GM18507 (cell line): ENCODE measurements at regions not wholly inside any gene's neighbourhood (a gene's known extent, or its start where the extent isn't known, plus 50 kb on each side); places are given as distances from the start of the nearest gene placed in this dataset.
A peak's percentile ranks its signal among the peaks of the same experiment; 100 is the strongest.

Experiments used
- DNase-seq: peaks from one replicate; pipeline ENCODE4 v3.0.0; 2011; ENCODE audit warnings: low read depth; ENCODE audit not compliant: insufficient read length; ENCODE audit errors: extremely low spot score
- FAIRE-seq: peaks from 2 replicates; lab custom pipeline; 2011; peaks lifted over from hg19 to GRCh38; lab: Jason Lieb, UNC

- FAIRE-seq: no peak
- DNase-seq: no peak
Measured at GRCh38 chr5:114191441-114191840, 170.4 kb upstream of the KCNN2 start.

DNA sequence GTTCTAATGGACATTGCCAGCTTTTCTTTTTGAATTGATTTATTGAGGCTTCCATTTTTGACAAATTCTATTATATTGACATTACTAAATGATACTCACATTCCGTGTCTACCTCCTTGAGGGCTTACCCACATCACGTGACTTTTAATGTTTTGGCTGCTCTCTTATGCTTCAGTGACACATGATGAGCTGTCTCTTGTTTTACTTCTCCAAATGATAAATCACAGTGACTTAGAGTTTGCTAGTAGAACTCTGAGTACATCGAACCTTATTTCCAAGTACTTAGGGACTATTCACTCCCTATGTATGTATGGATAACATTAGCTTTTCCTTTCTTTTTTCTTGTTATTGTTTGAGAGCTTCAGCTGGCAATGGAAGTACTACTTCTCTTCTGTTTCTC, 169.8 kb upstream of the KCNN2 start:
- DNase-seq: no peak
- no peak for FAIRE-seq

GRCh38 chr5:114201332-114201731, 160.5 kb upstream of the KCNN2 start:
- no peak for FAIRE-seq
- DNase-seq: no peak

DNA sequence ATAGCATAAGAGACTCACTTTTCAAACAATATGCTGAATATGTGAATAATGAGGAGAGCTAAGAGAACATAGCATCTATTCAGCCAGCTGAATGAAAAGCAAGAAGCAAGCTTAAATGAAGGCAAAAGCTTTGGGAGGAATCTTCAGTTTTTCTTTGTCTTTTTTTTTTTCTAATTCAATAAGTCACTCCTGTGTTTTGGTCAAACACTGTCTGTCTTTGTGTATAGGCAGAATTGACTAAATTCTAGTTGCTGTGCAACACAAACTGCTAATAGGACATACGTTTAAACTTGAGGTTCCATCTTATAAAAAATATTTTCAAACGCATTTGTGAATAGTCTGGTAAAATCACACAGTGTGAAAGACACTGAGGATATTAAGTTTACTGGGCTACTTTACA, 156.9 kb upstream of the KCNN2 start:
- DNase-seq (no peak), FAIRE-seq (no peak)

GRCh38 chr5:114206640-114207039, 155.2 kb upstream of the KCNN2 start:
- FAIRE-seq: no peak

DNA sequence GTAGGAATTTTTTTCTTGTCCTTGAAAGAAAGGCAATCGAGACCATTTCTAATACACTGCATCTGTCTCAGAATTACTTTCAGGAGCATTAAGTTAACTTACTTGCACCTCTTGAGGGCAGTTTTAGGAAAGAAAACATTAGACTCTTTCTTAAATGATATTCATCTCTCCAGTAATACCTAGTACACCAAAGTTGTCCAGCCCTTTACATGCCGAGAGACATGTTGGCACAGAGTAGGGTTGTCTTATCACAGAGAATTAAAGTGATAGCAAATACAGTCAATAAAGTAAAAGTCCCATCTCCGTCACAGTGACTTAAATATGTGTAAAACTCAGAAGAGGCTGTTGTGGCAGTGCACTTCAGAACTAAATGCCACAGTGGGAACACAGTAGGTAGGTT, 154.3 kb upstream of the KCNN2 start:
- FAIRE-seq (no peak), DNase-seq (no peak)

More at GRCh38 chr5:114206640-114207039, 155.2 kb upstream of the KCNN2 start:
- no peak for DNase-seq

DNA sequence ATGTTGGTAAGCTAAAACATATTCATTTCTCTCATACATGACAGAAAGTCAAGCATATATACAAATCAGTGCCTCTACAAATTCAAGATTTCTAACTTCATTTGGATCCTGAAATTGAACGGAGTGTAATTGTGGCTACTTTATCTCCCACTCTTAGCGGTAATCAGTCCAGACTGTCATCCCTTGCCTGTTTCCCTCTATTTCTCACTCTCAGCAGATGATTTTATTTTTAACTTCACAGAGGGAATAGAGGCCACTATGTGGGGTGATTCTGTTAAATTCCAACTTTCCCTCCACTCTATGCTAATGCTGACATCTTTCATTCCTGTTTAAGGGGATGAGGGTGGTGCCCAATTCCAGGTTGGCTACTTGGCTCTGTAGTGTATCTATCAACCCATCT, 153.8 kb upstream of the KCNN2 start:
- FAIRE-seq: no peak
- DNase-seq: no peak

DNA sequence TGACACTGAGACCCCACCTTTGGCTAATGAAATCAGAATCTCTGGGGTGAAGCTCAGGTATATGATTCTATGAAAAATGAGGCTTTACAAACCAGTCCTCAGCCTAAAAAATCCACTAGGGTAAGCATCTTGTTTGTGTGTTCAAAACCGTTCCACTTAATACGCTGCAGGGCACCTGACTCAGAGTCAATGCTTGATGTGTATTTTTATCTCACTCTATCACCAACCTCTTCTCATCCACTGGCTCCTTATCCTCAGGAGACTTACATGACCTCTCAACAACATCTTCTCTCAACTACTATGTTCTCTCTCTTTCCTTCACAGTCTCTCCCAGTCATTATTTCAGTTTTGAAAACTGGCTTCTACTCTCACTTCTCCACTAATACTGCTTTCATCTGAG, 153.3 kb upstream of the KCNN2 start:
- no peak for FAIRE-seq
- DNase-seq: no peak

GRCh38 chr5:114210662-114211061, 151.2 kb upstream of the KCNN2 start:
- DNase-seq: no peak
- no peak for FAIRE-seq

DNA sequence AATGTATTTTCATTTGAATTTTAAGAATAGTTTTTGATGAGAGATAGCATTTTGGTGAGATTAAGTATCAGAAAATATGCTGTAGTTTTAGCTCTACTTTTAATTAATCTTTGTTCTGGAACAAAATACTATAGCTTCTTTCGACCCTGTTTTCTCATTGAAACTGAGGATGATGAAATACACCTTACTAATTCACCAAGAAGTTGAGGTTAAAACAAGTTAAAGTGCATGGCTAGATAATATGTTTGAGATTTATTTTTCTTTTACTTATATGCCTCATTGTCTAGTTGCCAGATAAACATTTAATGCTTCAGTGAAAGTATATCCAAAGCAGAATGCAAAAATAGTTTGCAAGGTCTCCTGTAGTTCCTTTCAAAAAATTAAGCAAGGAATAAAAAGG, 140.1 kb upstream of the KCNN2 start:
- FAIRE-seq: no peak
- no peak for DNase-seq

- peak; percentile 60 for FAIRE-seq
- DNase-seq: no peak
Measured at GRCh38 chr5:114223866-114224265, 138.0 kb upstream of the KCNN2 start.

GRCh38 chr5:114237766-114238165, 124.1 kb upstream of the KCNN2 start:
- DNase-seq: no peak
- no peak for FAIRE-seq

- no peak for FAIRE-seq
- DNase-seq: no peak
Measured at GRCh38 chr5:114238771-114239313, 123.0 kb upstream of the KCNN2 start.

DNA sequence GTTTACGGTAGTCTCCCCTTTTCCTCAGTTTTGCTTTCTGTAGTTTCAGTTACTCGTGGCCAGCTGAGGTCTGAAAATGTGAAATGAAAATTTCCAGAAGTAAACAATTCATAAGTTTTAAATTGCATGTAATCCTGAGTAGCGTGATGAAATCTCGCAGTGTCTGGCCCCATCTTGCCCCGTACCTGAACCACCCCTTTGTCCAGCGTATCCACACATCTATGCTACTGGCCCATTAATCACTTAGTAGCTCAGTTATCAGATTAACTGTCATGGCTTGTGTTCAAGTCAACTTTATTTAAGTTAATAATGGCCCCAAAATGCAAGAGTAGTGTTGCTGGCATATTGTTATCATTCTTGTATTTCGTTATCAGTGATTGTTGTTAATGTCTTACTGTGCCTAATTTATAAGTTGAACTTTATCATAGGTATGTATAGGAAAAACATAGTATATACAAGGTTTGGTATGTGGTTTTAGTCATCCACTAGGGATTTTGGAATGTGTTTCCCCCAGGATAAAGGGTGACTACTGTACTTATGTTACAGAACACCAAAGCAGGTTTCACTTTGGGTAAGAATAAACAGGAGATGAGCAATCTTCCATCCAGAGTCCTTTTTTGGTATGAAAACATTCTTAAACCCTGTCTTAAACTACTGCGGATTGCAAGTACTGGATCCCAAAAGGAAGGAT, 118.4 kb upstream of the KCNN2 start:
- DNase-seq: no peak
- no peak for FAIRE-seq

DNA sequence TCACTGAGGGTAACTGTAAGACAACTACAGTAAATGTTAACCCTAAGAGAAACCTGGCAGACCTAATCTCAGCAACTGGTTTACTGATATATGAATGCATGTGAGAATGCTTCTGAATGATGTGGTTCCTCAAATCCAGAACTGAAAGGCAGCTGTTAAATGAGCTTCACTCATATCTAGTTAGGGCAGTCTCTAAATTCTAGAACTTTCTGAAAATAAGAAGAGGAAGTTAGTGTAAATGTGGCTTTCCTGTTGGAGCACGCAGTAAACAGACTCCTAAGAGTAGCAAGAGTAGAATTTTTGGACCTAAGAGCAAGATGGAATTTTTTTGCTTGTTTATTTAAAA, 117.9 kb upstream of the KCNN2 start:
- DNase-seq: no peak
- no peak for FAIRE-seq

GRCh38 chr5:114249823-114250222, 112.0 kb upstream of the KCNN2 start:
- no peak for FAIRE-seq

GRCh38 chr5:114250536-114250935, 111.3 kb upstream of the KCNN2 start:
- DNase-seq (no peak), FAIRE-seq (no peak)

More at GRCh38 chr5:114249823-114250222, 112.0 kb upstream of the KCNN2 start:
- no peak for DNase-seq

DNA sequence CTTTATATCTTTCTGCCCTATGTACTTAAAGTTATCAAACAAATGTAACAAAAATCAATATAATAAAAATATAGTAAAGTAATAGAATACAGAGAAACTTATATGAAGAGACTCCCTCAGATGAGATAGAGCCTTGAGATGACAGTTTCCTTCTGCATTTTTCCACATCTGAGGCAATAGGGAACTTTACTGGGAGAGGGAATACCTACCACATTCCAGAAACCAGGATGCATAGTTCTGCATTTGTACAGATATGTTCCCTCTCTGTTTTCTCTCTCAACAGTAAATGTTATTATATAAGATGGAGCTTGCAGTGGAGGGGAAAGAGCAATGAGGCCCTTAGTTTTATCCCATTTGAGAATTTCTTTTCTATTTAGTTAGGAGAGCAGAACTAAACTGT, 109.6 kb upstream of the KCNN2 start:
- no peak for FAIRE-seq
- DNase-seq: no peak

DNA sequence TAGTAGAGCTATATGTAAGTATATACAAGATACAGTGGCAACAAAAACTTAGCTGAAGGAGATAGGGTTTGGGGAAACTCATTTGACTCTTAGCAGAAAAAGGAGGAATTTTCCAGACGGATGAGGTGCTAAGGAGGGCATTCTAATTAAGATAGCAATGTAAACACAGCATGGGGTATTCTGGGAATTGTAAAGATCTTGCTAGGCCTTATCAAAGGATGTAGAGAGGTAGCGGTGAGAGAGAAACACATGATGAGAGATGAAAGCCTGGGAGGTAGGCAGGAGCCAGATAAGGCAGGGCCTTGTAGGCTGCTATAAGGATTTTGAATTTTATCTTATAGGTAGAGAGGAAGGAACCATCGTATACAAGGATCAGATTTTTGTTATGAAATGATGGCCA, 106.6 kb upstream of the KCNN2 start:
- DNase-seq (no peak), FAIRE-seq (no peak)

DNA sequence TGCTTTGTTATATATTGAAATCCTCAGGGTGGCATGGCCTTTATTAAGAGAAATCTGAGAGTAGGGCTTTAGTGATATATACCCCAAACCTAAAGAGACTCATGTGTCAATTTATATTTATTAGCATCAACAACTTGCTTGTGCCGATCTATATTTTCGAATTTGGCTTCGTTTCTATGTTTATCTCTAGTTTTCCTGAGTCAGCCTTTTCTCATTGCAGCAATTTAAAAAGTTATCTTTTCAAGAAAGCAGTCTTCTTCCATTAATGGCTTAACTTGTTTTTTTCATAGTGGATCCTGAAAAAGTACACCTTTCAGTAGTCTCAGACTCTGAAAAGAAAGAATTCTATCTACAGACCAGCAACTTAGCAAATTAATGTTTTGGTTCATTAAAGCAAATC, 99.9 kb upstream of the KCNN2 start:
- FAIRE-seq (no peak), DNase-seq (no peak)

DNA sequence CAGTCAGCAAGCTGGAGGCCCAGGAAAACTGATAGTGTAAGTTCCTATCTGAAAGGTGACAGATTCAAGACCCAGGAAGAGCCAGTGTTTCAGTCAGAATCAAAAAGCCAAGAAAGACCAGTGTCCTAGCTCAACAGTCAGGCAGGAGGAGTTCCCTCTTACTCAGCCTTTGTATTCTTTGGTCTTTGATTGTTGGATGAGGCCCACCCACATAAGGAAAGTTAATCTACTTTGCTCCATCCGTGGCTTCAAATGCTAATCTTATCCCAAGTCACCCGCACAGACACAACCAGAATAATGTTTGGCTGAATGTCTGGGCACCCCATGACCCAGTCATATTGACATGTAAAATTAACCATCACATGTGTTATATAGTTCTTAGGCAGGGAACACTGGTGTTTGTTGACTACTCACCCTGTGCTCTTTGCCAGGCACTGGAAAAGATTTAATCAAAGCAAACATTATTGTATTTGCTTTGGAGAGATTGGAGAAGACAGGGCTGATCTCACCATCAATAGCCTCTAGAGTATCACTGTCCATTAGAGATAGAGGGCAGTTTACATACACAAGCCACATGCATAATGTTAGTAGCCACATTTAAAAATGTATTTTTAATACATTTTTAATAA, 96.3 kb upstream of the KCNN2 start:
- DNase-seq (no peak), FAIRE-seq (no peak)
